Sigmoid colon (tissue), 6 donors: ENCODE measurements at regions not wholly inside any gene's neighbourhood (a gene's known extent, or its start where the extent isn't known, plus 50 kb on each side); places are given as distances from the start of the nearest gene placed in this dataset.

Experiments
- DNase-seq: peaks from one replicate; pipeline ENCODE4 v3.0.0-alpha.2; 2019
- H3K27ac ChIP-seq, 4 donors: fragments of 200-600 bp; sonication (generic); one replicate each; pipeline ENCODE4 v1.5.1; 2016 to 2019; ENCODE audit warnings: mild to moderate bottlenecking in 1 of 4
- H3K27me3 ChIP-seq, 3 donors: fragments of 200-600 bp; sonication (generic); one replicate each; pipeline ENCODE4 v1.5.1; 2019; ENCODE audit warnings: mild to moderate bottlenecking in 1 of 3
- H3K36me3 ChIP-seq, 4 donors: fragments of 200-600 bp; sonication (generic); one replicate each; pipeline ENCODE4 v1.5.1; 2016 to 2019
- H3K4me1 ChIP-seq, 4 donors: fragments of 200-600 bp; sonication (generic); one replicate each; pipeline ENCODE4 v1.5.1; 2017 to 2019
- H3K4me3 ChIP-seq, 4 donors: fragments of 200-600 bp; sonication (generic); one replicate each; pipeline ENCODE4 v1.5.1; 2017 to 2019; ENCODE audit warnings: mild to moderate bottlenecking in 2 of 4, moderate library complexity in 1 of 4
- H3K9me3 ChIP-seq, 4 donors: fragments of 200-600 bp in 3 of 4; sonication (generic) in 3 of 4; one replicate each; pipeline versions ENCODE4 v1.5.1 to v1.6.1; 2013 to 2019
- EP300 ChIP-seq, 4 donors: sonication (generic); formaldehyde crosslinking; IDR thresholded peaks; one replicate each; pipeline ENCODE4 v1.6.1; 2017; ENCODE audit warnings: antibody characterized with exemption in 4 of 4
- POLR2A ChIP-seq, 2 donors: fragments of 450-650 bp; IDR thresholded peaks; one replicate each; pipeline ENCODE4 v1.6.1; 2016; ENCODE audit warnings: antibody characterized with exemption in 2 of 2, mild to moderate bottlenecking in 2 of 2, moderate library complexity in 2 of 2
- POLR2AphosphoS5 ChIP-seq, 4 donors: sonication (generic); formaldehyde crosslinking; IDR thresholded peaks; one replicate each; pipeline ENCODE4 v1.6.1; 2017; ENCODE audit warnings: antibody characterized with exemption in 4 of 4
- WGBS, 2 donors: extraction: QIAGEN DNeasy Blood & Tissue Kit; methylation state at CpG; one replicate each; pipeline ENCODE4 v1.1.7; 2013; 5-methylcytosine and 5-hydroxymethylcytosine counted together
- intact Hi-C: fragments of 100-400 bp; cut with DNase I; formaldehyde crosslinking; loops from one replicate; pipeline ENCODE4 v1.15.1; 2023
- TF ChIP-seq, protein P1 (sequence below), 4 experiments: fragments of 450-650 bp in 3 of 4; fragments of 200-600 bp in 1 of 4; IDR thresholded peaks; one replicate each; pipeline ENCODE4 v1.5.1; 2016 to 2019; ENCODE audit warnings: antibody characterized with exemption in 4 of 4, mild to moderate bottlenecking in 3 of 4, moderate library complexity in 2 of 4
- donor health status: healthy with polysubstance abuse.
- donor health status: healthy.

GRCh38 chr3:72492240-72492639 lies 356.0 kb downstream of the SHQ1 start:
- TF ChIP-seq, protein P1, sequence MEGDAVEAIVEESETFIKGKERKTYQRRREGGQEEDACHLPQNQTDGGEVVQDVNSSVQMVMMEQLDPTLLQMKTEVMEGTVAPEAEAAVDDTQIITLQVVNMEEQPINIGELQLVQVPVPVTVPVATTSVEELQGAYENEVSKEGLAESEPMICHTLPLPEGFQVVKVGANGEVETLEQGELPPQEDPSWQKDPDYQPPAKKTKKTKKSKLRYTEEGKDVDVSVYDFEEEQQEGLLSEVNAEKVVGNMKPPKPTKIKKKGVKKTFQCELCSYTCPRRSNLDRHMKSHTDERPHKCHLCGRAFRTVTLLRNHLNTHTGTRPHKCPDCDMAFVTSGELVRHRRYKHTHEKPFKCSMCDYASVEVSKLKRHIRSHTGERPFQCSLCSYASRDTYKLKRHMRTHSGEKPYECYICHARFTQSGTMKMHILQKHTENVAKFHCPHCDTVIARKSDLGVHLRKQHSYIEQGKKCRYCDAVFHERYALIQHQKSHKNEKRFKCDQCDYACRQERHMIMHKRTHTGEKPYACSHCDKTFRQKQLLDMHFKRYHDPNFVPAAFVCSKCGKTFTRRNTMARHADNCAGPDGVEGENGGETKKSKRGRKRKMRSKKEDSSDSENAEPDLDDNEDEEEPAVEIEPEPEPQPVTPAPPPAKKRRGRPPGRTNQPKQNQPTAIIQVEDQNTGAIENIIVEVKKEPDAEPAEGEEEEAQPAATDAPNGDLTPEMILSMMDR (IDR thresholded peaks at IDR 0.05): no peak
- TF ChIP-seq POLR2AphosphoS5 (IDR thresholded peaks at IDR 0.05) (peak in 1 of 4 donors; percentile 41), EP300 (IDR thresholded peaks at IDR 0.05) (no peak)
- peak; percentile 72 for DNase-seq
- H3K27me3 ChIP-seq: no peaks in the 10 kb centered on the region
- H3K36me3 ChIP-seq: no peaks in the 10 kb centered on the region
- intact Hi-C loops: no loop called here
- H3K4me1 ChIP-seq: peaks cover 0 to 13% (median 11%) of the 10 kb centered on the region in 4 donors
- WGBS, 2 donors: 80 to 87% methylated on average over 2 of the region's 2 CpGs
- no peak overlapping the region for H3K4me3 ChIP-seq
- no peak overlapping the region for H3K27ac ChIP-seq
- no peaks in the 10 kb centered on the region for H3K9me3 ChIP-seq

GRCh38 chr3:72490688-72491435 lies 357.4 kb downstream of the SHQ1 start:
- Histone ChIP-seq H3K4me1 (peaks cover 0 to 26% (median 24%) of the 10 kb centered on the region in 4 donors), H3K4me3 (no peak overlapping the region), H3K27me3 (no peaks in the 10 kb centered on the region), H3K36me3 (no peaks in the 10 kb centered on the region), H3K27ac (no peak overlapping the region), H3K9me3 (no peaks in the 10 kb centered on the region)
- 66 to 74% methylated on average over 6 of the region's 6 CpGs for WGBS, 2 donors
- TF ChIP-seq POLR2AphosphoS5 (IDR thresholded peaks at IDR 0.05) (no peak), EP300 (IDR thresholded peaks at IDR 0.05) (no peak), POLR2A (IDR thresholded peaks at IDR 0.05) (no peak)
- TF ChIP-seq, protein P1 (IDR thresholded peaks at IDR 0.05): no peak
- intact Hi-C loops: no loop called here
- DNase-seq: no peak

DNA sequence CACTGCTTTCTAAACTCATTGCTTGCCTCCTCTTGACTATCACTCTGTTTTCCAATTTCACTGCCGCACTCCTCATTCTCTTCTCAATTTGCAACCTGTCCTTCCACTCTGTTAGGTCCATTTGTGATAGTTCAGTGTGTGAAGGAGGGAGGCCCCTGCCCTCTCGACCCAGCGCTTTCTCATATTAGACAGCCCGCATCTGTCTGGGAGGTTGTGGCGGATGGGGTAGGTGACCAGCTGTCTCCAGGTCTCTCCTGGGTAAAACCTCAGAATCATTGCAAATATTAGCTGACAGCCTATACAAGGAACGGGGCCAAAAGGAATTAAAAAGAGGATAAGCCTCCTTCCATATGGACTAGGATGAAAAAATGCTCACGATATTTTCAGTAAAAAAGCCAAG lies 358.3 kb downstream of the SHQ1 start:
- Histone ChIP-seq H3K4me3 (no peak overlapping the region), H3K36me3 (no peaks in the 10 kb centered on the region), H3K9me3 (no peaks in the 10 kb centered on the region), H3K27ac (no peak overlapping the region), H3K27me3 (no peaks in the 10 kb centered on the region), H3K4me1 (peaks cover 0 to 31% (median 28%) of the 10 kb centered on the region in 4 donors)
- intact Hi-C loops: no loop called here
- WGBS, 2 donors: 88 to 93% methylated on average over 7 of the region's 7 CpGs
- DNase-seq: no peak
- TF ChIP-seq, protein P1 (IDR thresholded peaks at IDR 0.05): no peak
- TF ChIP-seq POLR2A (IDR thresholded peaks at IDR 0.05): no peak
- no peak for TF ChIP-seq EP300 (IDR thresholded peaks at IDR 0.05)
- no peak for TF ChIP-seq POLR2AphosphoS5 (IDR thresholded peaks at IDR 0.05)

- no peak overlapping the region for H3K4me3 ChIP-seq
- peaks cover 0 to 31% (median 29%) of the 10 kb centered on the region in 4 donors for H3K4me1 ChIP-seq
- intact Hi-C loops: no loop called here
- H3K27me3 ChIP-seq: no peaks in the 10 kb centered on the region
- no peaks in the 10 kb centered on the region for H3K9me3 ChIP-seq
- no peak for DNase-seq
- H3K27ac ChIP-seq: no peak overlapping the region
- no peak for TF ChIP-seq EP300 (IDR thresholded peaks at IDR 0.05)
- no peak for TF ChIP-seq POLR2A (IDR thresholded peaks at IDR 0.05)
- no peak for TF ChIP-seq POLR2AphosphoS5 (IDR thresholded peaks at IDR 0.05)
- TF ChIP-seq, protein P1 (IDR thresholded peaks at IDR 0.05): no peak
- H3K36me3 ChIP-seq: no peaks in the 10 kb centered on the region
- 92% methylated on average over 5 of the region's 5 CpGs for WGBS, 2 donors
Measured at GRCh38 chr3:72488738-72489035, 359.6 kb downstream of the SHQ1 start.
